ENCODE measurements at regions not wholly inside any gene's neighbourhood (a gene's known extent, or its start where the extent isn't known, plus 50 kb on each side); places are given as distances from the start of the nearest gene placed in this dataset.

- TF ChIP-seq, protein P1, sequence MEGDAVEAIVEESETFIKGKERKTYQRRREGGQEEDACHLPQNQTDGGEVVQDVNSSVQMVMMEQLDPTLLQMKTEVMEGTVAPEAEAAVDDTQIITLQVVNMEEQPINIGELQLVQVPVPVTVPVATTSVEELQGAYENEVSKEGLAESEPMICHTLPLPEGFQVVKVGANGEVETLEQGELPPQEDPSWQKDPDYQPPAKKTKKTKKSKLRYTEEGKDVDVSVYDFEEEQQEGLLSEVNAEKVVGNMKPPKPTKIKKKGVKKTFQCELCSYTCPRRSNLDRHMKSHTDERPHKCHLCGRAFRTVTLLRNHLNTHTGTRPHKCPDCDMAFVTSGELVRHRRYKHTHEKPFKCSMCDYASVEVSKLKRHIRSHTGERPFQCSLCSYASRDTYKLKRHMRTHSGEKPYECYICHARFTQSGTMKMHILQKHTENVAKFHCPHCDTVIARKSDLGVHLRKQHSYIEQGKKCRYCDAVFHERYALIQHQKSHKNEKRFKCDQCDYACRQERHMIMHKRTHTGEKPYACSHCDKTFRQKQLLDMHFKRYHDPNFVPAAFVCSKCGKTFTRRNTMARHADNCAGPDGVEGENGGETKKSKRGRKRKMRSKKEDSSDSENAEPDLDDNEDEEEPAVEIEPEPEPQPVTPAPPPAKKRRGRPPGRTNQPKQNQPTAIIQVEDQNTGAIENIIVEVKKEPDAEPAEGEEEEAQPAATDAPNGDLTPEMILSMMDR (conservative IDR thresholded peaks at IDR 0.05) = no peak
- TF ChIP-seq EZH2 (IDR thresholded peaks at IDR 0.05; ENCODE audit: low read depth) = no peak
These were observed 173.6 kb upstream of the CXCL12 start for GRCh38 chr10:44558521-44558920.

Measured in PC-9 (cell line).